NCI-H1105 treated with DMSO at 0.1 percent for 48 hours (cell line): ENCODE measurements at regions not wholly inside any gene's neighbourhood (a gene's known extent, or its start where the extent isn't known, plus 50 kb on each side); places are given as distances from the start of the nearest gene placed in this dataset.
"Not testable (repeated sequence)": the region's sequence is repeated elsewhere in the genome, so short reads cannot be mapped to it uniquely, and the experiment has no call there.

Source experiments
- DNase-seq: peaks from one replicate; lab custom pipeline; 2025; lab: John Stamatoyannopoulos, UW

- no peak for DNase-seq
Observed at GRCh38 chr22:49659281-49659923, 168.3 kb downstream of the BRD1 start.

DNA sequence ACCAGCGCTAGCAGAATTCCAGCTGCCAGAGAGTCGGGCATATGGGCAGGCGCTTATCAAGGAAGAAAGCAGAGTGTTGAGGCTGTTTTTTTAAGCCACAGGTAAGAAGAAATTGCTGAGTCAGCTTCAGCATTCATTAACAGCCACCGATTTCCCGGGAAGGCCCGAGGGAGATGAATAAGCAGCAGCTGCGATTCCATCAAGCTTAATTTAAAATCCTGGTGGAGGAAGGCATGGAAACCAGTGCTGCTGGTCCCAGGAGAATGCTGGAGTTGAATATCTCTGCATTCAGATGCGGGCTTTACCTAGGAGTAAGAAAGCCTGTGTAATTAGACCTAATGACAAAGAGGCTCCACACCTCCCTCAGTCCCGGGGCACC is 168.8 kb downstream of the BRD1 start:
- DNase-seq: no peak

DNA sequence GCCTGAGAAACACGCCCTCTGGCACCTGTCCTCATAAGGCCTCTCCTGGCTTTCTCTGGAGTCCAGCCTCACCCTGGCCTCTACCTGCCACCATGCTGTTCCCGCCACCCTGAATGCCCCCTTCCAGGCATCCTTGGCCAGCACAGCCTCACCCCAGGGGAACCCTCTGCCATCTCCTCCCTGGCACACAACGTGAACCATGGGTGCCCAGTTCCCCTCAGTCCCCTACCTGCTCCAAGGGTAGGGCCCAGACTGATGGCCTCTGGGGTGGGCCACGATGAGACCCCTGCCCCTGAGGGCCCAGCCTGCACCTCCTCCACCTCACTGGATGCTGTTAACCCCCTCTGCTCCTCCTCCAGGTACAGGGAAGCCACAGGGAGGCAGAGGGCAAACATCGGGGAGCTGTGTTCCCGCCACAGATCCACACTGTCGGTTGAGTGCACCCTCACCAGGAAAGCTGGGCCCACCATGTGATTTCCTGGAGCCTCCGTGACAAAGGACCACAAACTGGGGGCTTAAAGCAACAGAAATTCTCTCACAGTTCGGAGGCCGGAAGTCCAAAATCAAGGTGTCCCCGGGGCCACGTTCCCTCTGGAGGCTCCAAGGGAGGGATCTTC is 169.6 kb downstream of the BRD1 start:
- no peak for DNase-seq

GRCh38 chr22:49657275-49657973 is 170.2 kb downstream of the BRD1 start:
- DNase-seq: no peak

- DNase-seq: not testable (repeated sequence)
Observed at GRCh38 chr22:49656883-49657274, 170.8 kb downstream of the BRD1 start.

DNA sequence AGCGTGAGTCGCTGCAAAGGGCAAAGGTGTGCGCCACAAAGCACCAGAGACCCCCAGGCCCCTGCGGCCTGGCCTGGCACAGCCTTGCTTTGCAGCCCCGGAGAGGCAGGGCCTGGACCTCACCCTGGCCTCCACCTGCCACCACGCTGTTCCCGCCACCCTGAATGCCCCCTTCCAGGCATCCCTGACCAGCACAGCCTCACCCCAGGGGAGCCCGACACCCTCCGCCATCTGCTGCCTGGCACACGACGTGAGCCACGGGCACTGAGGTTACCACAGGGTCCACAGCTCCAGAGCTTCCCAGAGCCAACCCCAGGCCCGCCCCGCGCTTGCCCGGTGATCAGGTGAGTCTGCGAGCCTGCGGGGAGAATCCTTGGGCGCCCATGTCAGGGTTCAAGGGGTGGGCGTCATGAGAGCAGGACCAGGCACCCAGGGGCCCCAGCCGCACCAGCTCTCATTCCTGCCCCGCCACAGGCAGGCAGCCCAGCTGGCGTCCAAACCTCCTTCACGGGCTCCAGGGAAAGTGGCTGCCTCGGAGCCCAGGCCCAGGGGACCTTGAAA is 171.3 kb downstream of the BRD1 start:
- no peak for DNase-seq

- no peak for DNase-seq
Observed at GRCh38 chr22:49655168-49655812, 172.4 kb downstream of the BRD1 start.

- DNase-seq: no peak
Observed at GRCh38 chr22:49650336-49651241, 177.1 kb downstream of the BRD1 start.

GRCh38 chr22:49649166-49650068 is 178.3 kb downstream of the BRD1 start:
- no peak for DNase-seq

- no peak for DNase-seq
Observed at GRCh38 chr22:49648053-49648452, 179.6 kb downstream of the BRD1 start.

DNA sequence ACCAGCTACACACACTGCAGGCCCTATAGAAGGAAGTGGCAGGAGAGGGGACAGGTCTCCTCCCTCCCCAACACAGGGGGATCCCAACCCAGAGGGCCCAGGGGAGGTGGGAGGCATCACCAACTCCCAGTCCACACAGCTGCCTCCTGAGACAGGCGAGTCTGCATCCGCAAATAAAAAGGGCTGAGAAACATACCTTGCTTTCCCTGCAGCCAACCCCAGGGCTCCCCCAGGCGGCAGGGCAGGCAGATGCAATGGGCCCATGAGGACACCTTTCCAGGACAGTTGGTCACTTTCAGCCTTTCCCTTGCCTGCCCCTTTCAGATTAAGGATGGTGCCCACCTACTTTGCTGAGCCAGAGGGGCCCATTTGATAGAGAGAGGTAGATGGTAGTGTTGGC is 180.0 kb downstream of the BRD1 start:
- DNase-seq: no peak

GRCh38 chr22:49646876-49647275 is 180.8 kb downstream of the BRD1 start:
- no peak for DNase-seq

- DNase-seq: no peak
Observed at GRCh38 chr22:49645791-49646550, 181.7 kb downstream of the BRD1 start.

- DNase-seq: no peak
Observed at GRCh38 chr22:49645257-49645656, 182.4 kb downstream of the BRD1 start.

DNA sequence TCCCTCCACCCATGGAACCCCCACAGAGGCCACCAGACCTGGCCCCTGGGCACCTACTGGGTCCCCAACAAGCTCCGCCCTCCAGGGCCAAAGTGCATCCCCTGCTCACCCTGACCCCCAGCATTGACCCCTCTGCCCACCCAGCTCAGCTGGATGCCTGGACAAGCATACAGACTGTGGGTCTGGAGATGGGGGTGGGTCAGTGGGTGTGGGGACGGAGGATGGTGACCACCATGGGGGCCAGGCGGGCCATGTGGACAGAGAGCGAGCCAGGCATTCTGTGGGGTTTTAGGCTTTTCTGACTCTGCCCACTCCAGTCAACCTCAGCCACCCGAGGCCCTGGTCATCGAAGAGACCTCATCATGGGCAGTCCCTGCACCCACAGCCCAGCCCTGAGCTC is 183.7 kb downstream of the BRD1 start:
- DNase-seq: no peak

GRCh38 chr22:49643466-49643865 is 184.2 kb downstream of the BRD1 start:
- DNase-seq: no peak

DNA sequence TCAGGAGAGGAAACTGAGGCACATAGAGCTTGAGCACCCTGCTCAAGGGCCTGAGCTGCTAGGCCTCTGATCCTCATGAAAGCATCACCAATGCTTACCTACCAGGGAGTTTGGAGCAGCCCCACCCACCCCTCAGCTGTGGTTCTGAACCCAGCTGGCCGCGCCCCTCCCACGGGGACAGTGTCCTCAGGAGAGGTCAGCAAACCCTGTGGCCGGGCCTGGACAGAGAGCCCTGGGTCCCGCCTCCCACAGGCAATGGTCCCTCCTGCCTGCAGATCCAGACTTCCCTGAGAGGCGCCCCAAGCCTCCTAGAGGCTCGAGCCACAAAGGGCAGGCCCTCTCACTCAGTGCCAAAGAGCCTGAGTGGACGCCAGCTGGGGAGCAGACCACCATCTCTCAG is 184.9 kb downstream of the BRD1 start:
- DNase-seq: no peak

DNA sequence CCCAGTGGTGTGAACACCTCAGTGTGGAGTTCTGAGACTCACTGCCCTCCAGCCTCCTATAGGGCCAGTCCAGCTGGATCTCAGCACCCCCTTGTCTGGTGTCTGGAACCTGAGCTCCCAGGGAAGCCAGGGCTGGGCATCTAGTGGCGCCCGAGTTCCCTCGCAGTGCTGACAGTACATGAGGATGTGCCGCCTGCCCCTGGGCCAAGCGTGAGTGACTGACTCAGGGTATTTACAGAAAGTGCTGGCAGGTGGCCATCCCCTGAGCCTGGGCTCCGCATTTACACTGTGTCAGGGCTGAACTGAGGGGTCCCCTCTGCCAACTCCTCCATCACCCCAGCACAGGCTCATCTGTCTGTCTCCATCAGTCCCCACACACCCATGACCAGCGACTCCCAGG is 185.3 kb downstream of the BRD1 start:
- no peak for DNase-seq

DNA sequence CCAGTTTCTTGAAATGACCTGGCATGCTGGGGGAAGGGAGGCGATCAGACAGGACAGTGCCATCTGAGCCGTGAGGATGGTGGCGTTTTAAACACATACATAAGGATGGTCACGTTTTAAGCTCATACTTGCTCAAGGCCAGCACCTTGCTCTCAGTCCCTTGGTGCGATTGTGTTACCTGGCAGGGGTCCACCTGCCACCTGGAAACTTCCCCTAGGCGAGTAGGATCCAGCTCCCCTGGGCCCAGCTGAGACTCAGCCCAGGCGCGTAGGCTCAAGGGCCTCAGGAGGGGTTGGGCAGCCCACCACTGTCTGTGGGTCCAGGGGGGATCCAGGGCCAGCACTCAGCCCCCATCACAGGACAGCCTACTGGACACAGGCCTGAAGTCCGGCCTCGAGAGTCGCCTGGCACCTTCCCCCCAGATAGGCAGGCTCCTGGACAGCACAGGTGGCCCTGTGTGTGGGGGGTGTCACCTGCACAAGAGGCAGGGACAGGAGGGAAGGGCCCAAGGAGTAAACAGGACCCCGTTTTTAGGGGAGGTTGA is 185.8 kb downstream of the BRD1 start:
- no peak for DNase-seq
